Right atrium auricular region (tissue), 2 donors: ENCODE measurements at regions not wholly inside any gene's neighbourhood (a gene's known extent, or its start where the extent isn't known, plus 50 kb on each side); places are given as distances from the start of the nearest gene placed in this dataset.

Source experiments
- DNase-seq: peaks from one replicate; pipeline ENCODE4 v3.0.0-alpha.2; 2019; ENCODE audit warnings: low spot score
- H3K27ac ChIP-seq, 2 donors: fragments of 200-600 bp; sonication (generic); 1 replicate in 1 of 2; 2 replicates in 1 of 2; pipeline ENCODE4 v1.5.1; 2016 to 2019
- H3K27me3 ChIP-seq, 2 donors: fragments of 200-600 bp; sonication (generic); one replicate each; pipeline versions ENCODE4 v1.5.1 to v1.6.0; 2017 to 2019
- H3K36me3 ChIP-seq: fragments of 200-600 bp; sonication (generic); one replicate; pipeline ENCODE4 v1.5.1; 2016
- H3K4me1 ChIP-seq, 2 donors: fragments of 200-600 bp; sonication (generic); one replicate each; pipeline versions ENCODE4 v1.5.1 to v1.6.0; 2017 to 2019
- H3K4me3 ChIP-seq, 2 donors: fragments of 200-600 bp; sonication (generic); 1 replicate in 1 of 2; 2 replicates in 1 of 2; pipeline ENCODE4 v1.5.1; 2017 to 2019; ENCODE audit warnings: mild to moderate bottlenecking in 1 of 2, moderate library complexity in 1 of 2
- H3K9me3 ChIP-seq, 2 donors: fragments of 200-600 bp; sonication (generic); one replicate each; pipeline ENCODE4 v1.5.1; 2019
- CTCF ChIP-seq, 2 donors: fragments of 200-600 bp; sonication (generic); IDR thresholded peaks; one replicate each; pipeline ENCODE4 v1.5.1; 2019; ENCODE audit warnings: antibody characterized with exemption in 2 of 2

- Histone ChIP-seq H3K27ac (no peak overlapping the region), H3K9me3 (no peaks in the 10 kb centered on the region), H3K4me1 (peaks cover 0 to 17% of the 10 kb centered on the region in 2 donors), H3K4me3 (no peak overlapping the region), H3K27me3 (no peaks in the 10 kb centered on the region), H3K36me3 (no peaks in the 10 kb centered on the region)
- DNase-seq = no peak
- no peak for TF ChIP-seq CTCF (IDR thresholded peaks at IDR 0.05)
These were observed 508.0 kb downstream of the BCL11A start for GRCh38 chr2:60045456-60045855.

DNA sequence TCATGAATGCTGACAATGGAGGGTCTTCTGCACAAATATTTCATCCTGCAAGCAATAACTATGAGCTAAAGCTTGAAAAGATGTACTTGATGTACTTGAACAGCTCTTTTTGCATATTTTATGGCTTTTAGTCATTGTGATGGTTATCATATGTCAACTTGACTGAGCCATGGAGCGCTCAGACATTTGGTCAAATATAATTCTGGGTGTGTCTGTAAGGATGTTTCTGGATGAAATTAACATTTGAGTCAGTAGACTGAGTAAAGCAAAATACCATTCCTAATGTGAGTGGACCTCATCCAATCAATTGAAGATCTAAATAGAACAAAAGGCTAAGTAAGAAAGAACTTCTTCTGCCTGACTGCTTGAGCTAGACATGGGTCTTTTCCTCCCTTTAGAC, 509.0 kb downstream of the BCL11A start:
- H3K36me3 ChIP-seq = no peaks in the 10 kb centered on the region
- peaks cover 0 to 17% of the 10 kb centered on the region in 2 donors for H3K4me1 ChIP-seq
- no peak for TF ChIP-seq CTCF (IDR thresholded peaks at IDR 0.05)
- no peaks in the 10 kb centered on the region for H3K27me3 ChIP-seq
- no peak overlapping the region for H3K27ac ChIP-seq
- no peak for DNase-seq
- no peaks in the 10 kb centered on the region for H3K9me3 ChIP-seq
- H3K4me3 ChIP-seq = no peak overlapping the region

DNA sequence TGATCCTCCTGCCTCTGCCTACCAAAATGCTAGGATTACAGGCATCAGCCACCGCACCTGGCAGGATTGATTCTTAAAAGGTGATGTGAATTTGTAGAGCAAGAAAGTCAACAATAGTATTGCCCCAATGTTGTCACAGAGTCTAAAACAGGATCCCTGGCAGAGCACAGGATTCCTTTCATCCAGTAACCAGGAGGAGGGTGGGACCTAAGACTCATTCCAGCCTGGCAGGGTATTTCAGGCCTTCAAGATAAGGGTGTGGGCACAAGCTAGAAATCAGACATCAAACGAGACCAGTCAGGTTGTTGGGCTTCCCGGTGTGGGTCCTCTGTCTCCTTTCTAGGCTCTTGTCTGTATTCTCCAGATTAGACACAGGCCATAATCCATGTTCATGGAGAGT, 511.4 kb downstream of the BCL11A start:
- TF ChIP-seq CTCF (IDR thresholded peaks at IDR 0.05) = no peak
- Histone ChIP-seq H3K4me1 (peaks cover 0 to 1% of the 10 kb centered on the region in 2 donors), H3K9me3 (no peaks in the 10 kb centered on the region), H3K27ac (no peak overlapping the region), H3K4me3 (no peak overlapping the region), H3K36me3 (no peaks in the 10 kb centered on the region), H3K27me3 (no peaks in the 10 kb centered on the region)
- DNase-seq = no peak

GRCh38 chr2:60033325-60033724, 520.1 kb downstream of the BCL11A start:
- Histone ChIP-seq H3K27me3 (no peaks in the 10 kb centered on the region), H3K27ac (no peak overlapping the region), H3K36me3 (no peaks in the 10 kb centered on the region), H3K9me3 (peaks cover 0 to 25% of the 10 kb centered on the region in 2 donors), H3K4me1 (no peaks in the 10 kb centered on the region), H3K4me3 (no peak overlapping the region)
- DNase-seq = no peak
- no peak for TF ChIP-seq CTCF (IDR thresholded peaks at IDR 0.05)

GRCh38 chr2:60029566-60029883, 523.9 kb downstream of the BCL11A start:
- H3K27me3 ChIP-seq = no peaks in the 10 kb centered on the region
- H3K36me3 ChIP-seq = no peaks in the 10 kb centered on the region
- no peak overlapping the region for H3K27ac ChIP-seq
- H3K9me3 ChIP-seq = peaks cover 0 to 25% of the 10 kb centered on the region in 2 donors
- no peaks in the 10 kb centered on the region for H3K4me1 ChIP-seq
- DNase-seq = no peak
- H3K4me3 ChIP-seq = no peak overlapping the region
- no peak for TF ChIP-seq CTCF (IDR thresholded peaks at IDR 0.05)

DNA sequence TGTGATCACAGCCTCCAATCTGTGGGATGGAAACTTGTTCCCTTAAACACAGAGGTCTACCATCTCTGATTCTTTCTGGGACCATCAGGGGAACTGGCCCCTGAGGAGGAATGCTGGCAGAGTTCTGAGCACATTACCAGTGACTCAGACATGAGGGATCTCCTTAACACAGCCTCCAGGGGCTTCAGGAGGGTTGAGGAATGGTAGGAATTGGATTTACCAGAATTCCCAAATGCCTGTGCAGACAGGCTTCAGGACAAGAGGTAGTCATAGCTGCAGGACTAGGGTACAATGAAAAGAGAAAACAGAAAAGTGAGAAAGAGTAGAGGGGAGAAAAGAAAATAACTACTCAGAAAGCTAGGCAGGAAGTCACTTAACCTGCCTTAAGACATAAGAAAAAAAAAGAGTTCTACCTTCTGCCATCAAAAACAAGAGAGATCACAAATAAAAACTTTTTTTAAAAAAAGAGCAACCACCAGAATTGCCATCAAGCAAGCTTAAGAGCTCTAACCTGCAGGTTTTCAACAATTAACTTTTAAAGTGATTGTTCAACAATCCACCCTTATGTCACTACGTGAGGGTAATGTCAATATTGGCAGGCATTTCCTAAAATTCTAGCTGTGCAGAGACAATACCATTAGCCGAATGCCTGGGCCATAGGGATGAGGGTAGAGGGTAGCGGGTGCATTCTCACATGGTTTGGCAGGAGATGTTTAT, 524.4 kb downstream of the BCL11A start:
- H3K9me3 ChIP-seq = peaks cover 0 to 25% of the 10 kb centered on the region in 2 donors
- no peaks in the 10 kb centered on the region for H3K4me1 ChIP-seq
- no peak for TF ChIP-seq CTCF (IDR thresholded peaks at IDR 0.05)
- no peaks in the 10 kb centered on the region for H3K36me3 ChIP-seq
- H3K27me3 ChIP-seq = no peaks in the 10 kb centered on the region
- no peak overlapping the region for H3K4me3 ChIP-seq
- no peak overlapping the region for H3K27ac ChIP-seq
- no peak for DNase-seq
